H9 (cell line): ENCODE measurements at regions not wholly inside any gene's neighbourhood (a gene's known extent, or its start where the extent isn't known, plus 50 kb on each side); places are given as distances from the start of the nearest gene placed in this dataset.
A peak's percentile ranks its signal among the peaks of the same experiment; 100 is the strongest.

Source experiments
- DNase-seq: peaks from one replicate; pipeline ENCODE4 v3.0.0-alpha.2; 2017
- H2AFZ ChIP-seq: one replicate; pipeline ENCODE4 v1.6.1; 2013; ENCODE audit warnings: mild to moderate bottlenecking, low read length, control low read depth, moderate library complexity
- H2AK5ac ChIP-seq: 2 replicates; pipeline ENCODE4 v1.6.1; 2013; ENCODE audit warnings: low read length, control low read depth, mixed read lengths; ENCODE audit not compliant: insufficient read length
- H2BK120ac ChIP-seq: one replicate; pipeline ENCODE4 v1.6.1; 2013; ENCODE audit warnings: low read depth, mild to moderate bottlenecking, low read length, control low read depth, inconsistent platforms; ENCODE audit not compliant: poor library complexity, severe bottlenecking
- H2BK12ac ChIP-seq: 2 replicates; pipeline ENCODE4 v1.6.1; 2013; ENCODE audit warnings: low read length, control low read depth, mixed read lengths, low read depth; ENCODE audit not compliant: insufficient read length
- H2BK15ac ChIP-seq: 2 replicates; pipeline ENCODE4 v1.6.1; 2013; ENCODE audit warnings: low read depth, low read length, control low read depth
- H2BK20ac ChIP-seq: one replicate; pipeline ENCODE4 v1.6.1; 2013; ENCODE audit warnings: low read depth, mild to moderate bottlenecking, low read length, control low read depth, inconsistent platforms; ENCODE audit not compliant: poor library complexity, severe bottlenecking
- H2BK5ac ChIP-seq: 2 replicates; pipeline ENCODE4 v1.6.1; 2013; ENCODE audit warnings: low read length, control low read depth, mixed read lengths; ENCODE audit not compliant: insufficient read length
- H3K14ac ChIP-seq: 2 replicates; pipeline ENCODE4 v1.6.1; 2013; ENCODE audit warnings: low read length, control low read depth; ENCODE audit not compliant: insufficient read depth
- H3K18ac ChIP-seq: 2 replicates; pipeline ENCODE4 v1.6.1; 2013; ENCODE audit warnings: low read depth, mild to moderate bottlenecking, mixed read lengths, low read length, control low read depth; ENCODE audit not compliant: insufficient read length
- H3K23ac ChIP-seq: 2 replicates; pipeline ENCODE4 v1.6.1; 2013; ENCODE audit warnings: low read length, control low read depth, mixed read lengths, low read depth; ENCODE audit not compliant: insufficient read length
- H3K23me2 ChIP-seq: 2 replicates; pipeline ENCODE4 v1.6.1; 2013; ENCODE audit warnings: low read depth, mild to moderate bottlenecking, mixed read lengths, low read length, control low read depth; ENCODE audit not compliant: insufficient read length, poor library complexity, severe bottlenecking
- H3K27ac ChIP-seq: 2 replicates; pipeline ENCODE4 v1.5.1; 2013; ENCODE audit warnings: low read length, control low read depth, mixed read lengths, low read depth; ENCODE audit not compliant: insufficient read length
- H3K27me3 ChIP-seq: 2 replicates; pipeline ENCODE4 v1.6.1; 2013; ENCODE audit warnings: low read length, control low read depth, inconsistent platforms; ENCODE audit not compliant: insufficient read depth
- H3K4ac ChIP-seq: 2 replicates; pipeline ENCODE4 v1.6.1; 2013; ENCODE audit warnings: low read depth, mild to moderate bottlenecking, control low read depth, inconsistent platforms, low read length, moderate library complexity
- H3K4me1 ChIP-seq: 2 replicates; pipeline ENCODE4 v1.6.1; 2013; ENCODE audit warnings: low read length, control low read depth, inconsistent platforms; ENCODE audit not compliant: insufficient read depth
- H3K4me2 ChIP-seq: 2 replicates; pipeline ENCODE4 v1.6.1; 2013; ENCODE audit warnings: low read length, control low read depth, mixed read lengths; ENCODE audit not compliant: insufficient read length, insufficient read depth
- H3K56ac ChIP-seq: 2 replicates; pipeline ENCODE4 v1.6.1; 2013; ENCODE audit warnings: low read depth, mild to moderate bottlenecking, mixed read lengths, low read length, control low read depth; ENCODE audit not compliant: insufficient read length
- H3K79me1 ChIP-seq: 2 replicates; pipeline ENCODE4 v1.6.1; 2013; ENCODE audit warnings: low read depth, mild to moderate bottlenecking, moderate library complexity, low read length, control low read depth, inconsistent platforms; ENCODE audit not compliant: insufficient read depth, poor library complexity, severe bottlenecking
- H3K79me2 ChIP-seq: 2 replicates; pipeline ENCODE4 v1.6.1; 2013; ENCODE audit warnings: low read length, control low read depth, inconsistent platforms; ENCODE audit not compliant: insufficient read depth
- H3K9ac ChIP-seq: 2 replicates; pipeline ENCODE4 v1.6.1; 2013; ENCODE audit warnings: low read length, control low read depth, mixed read lengths; ENCODE audit not compliant: insufficient read length; ENCODE audit errors: extremely low read depth
- H3K9me3 ChIP-seq: one replicate; pipeline ENCODE4 v1.6.1; 2013; ENCODE audit warnings: low read depth, low read length, inconsistent platforms; ENCODE audit not compliant: control insufficient read depth
- H3T11ph ChIP-seq: one replicate; pipeline ENCODE4 v1.6.1; 2013; ENCODE audit warnings: mild to moderate bottlenecking, low read length, control low read depth, inconsistent platforms
- H4K20me1 ChIP-seq: one replicate; pipeline ENCODE4 v1.6.1; 2013; ENCODE audit not compliant: control insufficient read depth, insufficient read length, insufficient read depth
- H4K5ac ChIP-seq: 2 replicates; pipeline ENCODE4 v1.6.1; 2013; ENCODE audit warnings: low read depth, mild to moderate bottlenecking, mixed read lengths, low read length, control low read depth; ENCODE audit not compliant: insufficient read length
- H4K8ac ChIP-seq: replicated peaks from 2 replicates; pipeline ENCODE4 v1.6.1; 2013; ENCODE audit warnings: low read length, control low read depth, mixed read lengths, low read depth; ENCODE audit not compliant: insufficient read length
- H4K91ac ChIP-seq: 2 replicates; pipeline ENCODE4 v1.6.1; 2013; ENCODE audit warnings: low read depth, mild to moderate bottlenecking, moderate library complexity, mixed read lengths, low read length, control low read depth; ENCODE audit not compliant: insufficient read length
- H3K27ac Mint-ChIP-seq, 3 experiments: 2 replicates in 2 of 3; 3 replicates in 1 of 3; pipeline ENCODE4 v1.8.0; 2020 to 2021; ENCODE audit warnings: mixed read lengths in 3 of 3, mild to moderate bottlenecking in 1 of 3, moderate library complexity in 1 of 3
- H3K27me3 Mint-ChIP-seq: 2 replicates; pipeline ENCODE4 v1.8.0; 2021; ENCODE audit warnings: low read depth, mild to moderate bottlenecking, moderate library complexity, mixed read lengths
- H3K36me3 Mint-ChIP-seq, 3 experiments: 2 replicates in 2 of 3; 3 replicates in 1 of 3; pipeline ENCODE4 v1.8.0; 2020 to 2021; ENCODE audit warnings: low read depth in 3 of 3, mixed read lengths in 3 of 3; ENCODE audit not compliant: insufficient read depth in 1 of 3
- H3K4me1 Mint-ChIP-seq, 2 experiments: 2 replicates each; pipeline ENCODE4 v1.8.0; 2020; ENCODE audit warnings: mixed read lengths in 2 of 2
- H3K4me3 Mint-ChIP-seq, 2 experiments: 2 replicates in 1 of 2; 3 replicates in 1 of 2; pipeline ENCODE4 v1.8.0; 2020 to 2021; ENCODE audit warnings: mild to moderate bottlenecking in 2 of 2, mixed read lengths in 2 of 2, moderate library complexity in 1 of 2
- H3K9me3 Mint-ChIP-seq, 2 experiments: 2 replicates in 1 of 2; 3 replicates in 1 of 2; pipeline ENCODE4 v1.8.0; 2020; ENCODE audit warnings: mild to moderate bottlenecking in 2 of 2, mixed read lengths in 2 of 2, moderate library complexity in 1 of 2
- WGBS: extraction: QIAGEN DNeasy Blood & Tissue Kit; methylation state at CpG from one replicate; pipeline ENCODE4 v1.1.7; 2013; ENCODE audit warnings: missing lambda C conversion rate, low lambda C conversion rate, mixed read lengths; ENCODE audit not compliant: insufficient read length; ENCODE audit errors: extremely low coverage; 5-methylcytosine and 5-hydroxymethylcytosine counted together
- TF ChIP-seq, protein P1 (sequence below): fragments of 200-600 bp; sonication (generic); conservative IDR thresholded peaks from 3 replicates; pipeline ENCODE4 v1.8.0; 2021; ENCODE audit warnings: antibody characterized with exemption, mild to moderate bottlenecking

DNA sequence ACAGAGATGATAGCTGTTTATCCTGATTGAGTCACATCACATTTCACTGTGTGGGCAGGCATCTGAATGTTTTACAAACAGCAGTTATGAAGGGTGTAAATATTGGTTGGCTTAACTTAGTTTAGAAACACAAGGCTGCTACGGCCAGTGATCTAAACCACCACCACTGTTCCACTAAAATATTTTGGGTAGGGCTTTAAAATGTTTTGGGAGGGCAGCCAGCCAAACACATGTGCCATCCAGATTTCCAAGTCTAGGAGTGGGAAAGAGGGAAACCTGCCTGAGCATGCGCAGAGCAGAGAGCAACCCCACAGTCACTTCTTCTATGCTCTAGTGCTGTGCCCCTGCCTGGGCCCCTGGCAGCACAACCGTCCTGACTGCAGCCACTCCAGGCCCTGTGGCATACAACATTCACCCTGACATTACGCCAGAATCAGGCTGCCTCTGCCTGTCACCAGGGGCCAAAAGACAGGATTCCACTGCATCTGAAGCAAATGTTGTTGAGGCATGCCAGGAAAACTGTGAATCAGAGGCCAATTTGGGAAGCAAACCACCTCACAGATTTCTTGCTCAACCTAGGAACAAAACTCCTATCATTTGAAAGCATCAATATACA lies 74.8 kb upstream of the COL5A2 start:
- Histone ChIP-seq H3K56ac (no peak overlapping the region), H3K14ac (no peak overlapping the region), H3K23me2 (no peaks in the 10 kb centered on the region), H2AK5ac (no peak overlapping the region), H3K4ac (no peak overlapping the region), H2BK5ac (no peak overlapping the region), H3K79me2 (no peaks in the 10 kb centered on the region), H4K20me1 (no peaks in the 10 kb centered on the region), H3K23ac (no peak overlapping the region), H3K9me3 (no peaks in the 10 kb centered on the region), H2BK120ac (no peak overlapping the region), H4K91ac (no peak overlapping the region), H3K27me3 (no peaks in the 10 kb centered on the region), H3K27ac (no peak overlapping the region), H3K79me1 (no peaks in the 10 kb centered on the region), H3K9ac (no peak overlapping the region), H3K4me1 (0 out of 2 replicates have a peak, but pooled peaks cover 3% of the 10 kb centered on the region), H2BK15ac (no peak overlapping the region), H2BK20ac (no peak overlapping the region), H2BK12ac (no peak overlapping the region), H2AFZ (peak overlapping the region; percentile 41), H3K4me2 (no peak overlapping the region), H3T11ph (no peak overlapping the region), H4K5ac (no peak overlapping the region), H3K18ac (no peak overlapping the region), H4K8ac (no peak overlapping the region)
- TF ChIP-seq, protein P1, sequence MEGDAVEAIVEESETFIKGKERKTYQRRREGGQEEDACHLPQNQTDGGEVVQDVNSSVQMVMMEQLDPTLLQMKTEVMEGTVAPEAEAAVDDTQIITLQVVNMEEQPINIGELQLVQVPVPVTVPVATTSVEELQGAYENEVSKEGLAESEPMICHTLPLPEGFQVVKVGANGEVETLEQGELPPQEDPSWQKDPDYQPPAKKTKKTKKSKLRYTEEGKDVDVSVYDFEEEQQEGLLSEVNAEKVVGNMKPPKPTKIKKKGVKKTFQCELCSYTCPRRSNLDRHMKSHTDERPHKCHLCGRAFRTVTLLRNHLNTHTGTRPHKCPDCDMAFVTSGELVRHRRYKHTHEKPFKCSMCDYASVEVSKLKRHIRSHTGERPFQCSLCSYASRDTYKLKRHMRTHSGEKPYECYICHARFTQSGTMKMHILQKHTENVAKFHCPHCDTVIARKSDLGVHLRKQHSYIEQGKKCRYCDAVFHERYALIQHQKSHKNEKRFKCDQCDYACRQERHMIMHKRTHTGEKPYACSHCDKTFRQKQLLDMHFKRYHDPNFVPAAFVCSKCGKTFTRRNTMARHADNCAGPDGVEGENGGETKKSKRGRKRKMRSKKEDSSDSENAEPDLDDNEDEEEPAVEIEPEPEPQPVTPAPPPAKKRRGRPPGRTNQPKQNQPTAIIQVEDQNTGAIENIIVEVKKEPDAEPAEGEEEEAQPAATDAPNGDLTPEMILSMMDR: no peak
- DNase-seq: no peak
- Mint-ChIP-seq H3K4me3 (no peak overlapping the region), H3K4me1 (no peaks in the 10 kb centered on the region), H3K36me3 (no peaks in the 10 kb centered on the region), H3K27ac (no peak overlapping the region), H3K9me3 (no peaks in the 10 kb centered on the region), H3K27me3 (no peaks in the 10 kb centered on the region)
- whole genome bisulfite sequencing: no CpG with 5 or more reads among the region's 4 CpGs
